NCI-H748 treated with DMSO at 0.1 percent for 48 hours (cell line): ENCODE measurements at regions not wholly inside any gene's neighbourhood (a gene's known extent, or its start where the extent isn't known, plus 50 kb on each side); places are given as distances from the start of the nearest gene placed in this dataset.

Source experiments
- DNase-seq: peaks from one replicate; lab custom pipeline; 2025; lab: John Stamatoyannopoulos, UW

DNA sequence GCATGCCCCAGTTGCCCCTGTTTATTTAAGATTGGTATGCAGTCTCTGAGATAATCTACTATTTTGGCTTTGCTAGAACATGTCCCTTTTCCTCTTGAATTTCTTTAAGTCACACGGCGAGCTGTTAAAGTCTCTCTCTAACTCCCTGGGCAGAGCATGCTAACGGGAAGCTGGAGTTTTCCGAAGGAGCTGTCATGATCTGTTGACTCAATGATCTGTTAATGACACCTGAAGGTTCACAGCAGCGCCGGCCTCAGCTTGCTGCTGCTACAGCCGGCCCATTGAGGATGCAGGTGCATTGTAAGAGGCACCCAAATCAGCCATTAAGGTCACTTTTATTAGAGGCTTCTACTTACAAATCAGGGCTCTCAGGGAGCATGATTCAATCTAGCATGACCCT is 1203.4 kb downstream of the MAT2B start:
- no peak for DNase-seq

- no peak for DNase-seq
Observed at GRCh38 chr5:164713682-164714081, 1208.3 kb downstream of the MAT2B start.

- no peak for DNase-seq
Observed at GRCh38 chr5:164721116-164721515, 1215.7 kb downstream of the MAT2B start.

DNA sequence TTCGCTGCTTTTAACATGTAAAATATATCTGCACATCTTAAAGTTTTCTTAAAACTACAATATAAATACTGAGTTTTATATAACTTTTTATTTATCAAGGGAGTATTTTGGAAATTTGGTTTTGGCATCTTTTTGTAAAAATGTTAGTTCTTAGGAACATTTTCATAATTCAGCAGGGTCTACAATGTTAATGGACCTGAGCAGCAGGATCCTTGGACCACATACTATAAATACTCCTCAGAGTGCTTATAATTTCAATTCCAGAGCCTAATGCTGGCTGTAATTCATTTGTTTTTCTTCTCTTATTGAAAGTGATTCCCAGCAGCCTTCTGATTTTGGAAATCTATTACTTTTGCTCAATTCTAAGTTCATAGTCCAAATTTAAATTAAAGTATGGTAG is 1216.2 kb downstream of the MAT2B start:
- DNase-seq = no peak

GRCh38 chr5:164722702-164723101 is 1217.3 kb downstream of the MAT2B start:
- DNase-seq = no peak

DNA sequence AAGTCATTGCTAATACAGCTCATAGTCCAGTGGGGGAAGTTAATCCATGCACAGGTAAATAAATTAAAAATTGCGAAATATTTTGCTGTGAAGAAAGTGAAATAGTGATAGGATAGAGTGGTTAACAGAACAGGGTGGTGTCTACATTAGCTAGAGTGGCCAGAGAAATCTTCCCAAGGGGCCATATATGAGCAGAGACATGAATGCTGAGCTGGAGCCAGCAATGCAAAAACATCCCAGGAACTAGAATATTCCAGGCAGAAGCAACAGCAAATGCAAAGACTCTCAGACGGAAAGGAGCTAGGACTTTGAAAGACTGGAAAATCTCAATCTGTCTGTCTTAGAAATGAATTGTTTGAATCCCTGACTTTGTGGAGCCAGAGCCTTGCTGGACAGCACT is 1221.6 kb downstream of the MAT2B start:
- no peak for DNase-seq

DNA sequence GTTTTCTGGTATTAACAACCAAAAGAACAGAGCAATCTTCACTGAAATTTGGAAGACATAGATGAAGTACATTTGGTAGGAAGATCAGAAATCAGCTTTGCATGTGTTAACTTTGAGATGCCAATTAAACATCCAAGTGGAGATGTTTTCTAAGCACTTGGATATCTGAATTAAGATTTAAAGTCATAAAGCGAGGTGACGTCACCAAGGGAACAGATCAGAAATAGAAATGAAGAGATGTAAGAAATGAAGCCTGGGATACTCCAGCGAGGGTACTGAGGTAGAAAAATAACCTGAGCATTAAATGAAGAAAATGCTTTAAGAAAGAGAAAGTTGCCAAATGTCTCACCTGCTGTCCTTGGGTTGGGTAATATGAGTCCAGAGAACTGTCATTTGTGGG is 1223.3 kb downstream of the MAT2B start:
- DNase-seq = no peak

GRCh38 chr5:164735334-164735733 is 1229.9 kb downstream of the MAT2B start:
- DNase-seq = no peak

DNA sequence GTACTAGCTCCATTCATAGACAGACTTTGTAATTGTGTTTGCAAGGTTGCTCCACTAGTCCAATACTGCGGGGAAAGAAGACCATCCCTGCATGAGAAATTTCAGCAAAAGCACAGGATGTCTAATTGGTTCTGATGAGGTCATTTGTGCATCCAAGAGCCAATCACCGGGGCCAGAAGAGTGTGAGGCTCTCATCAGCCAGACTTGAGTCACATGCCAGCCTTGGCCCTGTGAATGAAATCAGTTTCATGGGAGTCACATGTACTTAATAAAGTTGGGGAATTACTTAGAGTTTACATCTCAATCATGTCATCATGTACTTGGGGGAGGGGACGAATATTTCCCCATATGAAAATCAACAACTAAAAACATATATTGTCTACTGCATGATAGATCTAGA is 1236.0 kb downstream of the MAT2B start:
- DNase-seq = no peak

GRCh38 chr5:164742025-164742424 is 1236.6 kb downstream of the MAT2B start:
- DNase-seq = no peak

DNA sequence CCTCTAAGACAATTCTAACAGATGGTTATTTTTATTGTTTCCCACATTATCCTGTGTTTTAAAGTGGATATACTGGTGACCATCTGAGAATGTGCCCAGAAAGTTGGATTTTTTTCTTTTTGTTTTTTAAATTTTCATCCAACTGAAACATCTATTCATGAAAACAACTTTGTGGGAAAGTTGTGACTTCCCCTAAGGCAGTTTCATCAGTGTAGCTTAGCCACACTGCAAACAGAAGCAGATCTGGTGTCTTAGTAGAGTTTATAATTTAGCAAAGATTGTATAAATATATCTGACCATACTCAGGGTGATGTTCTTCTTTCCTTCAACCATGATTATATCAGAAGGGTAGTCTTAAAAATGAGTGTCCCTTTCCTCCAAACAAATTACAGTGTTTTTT is 1241.3 kb downstream of the MAT2B start:
- DNase-seq = no peak

DNA sequence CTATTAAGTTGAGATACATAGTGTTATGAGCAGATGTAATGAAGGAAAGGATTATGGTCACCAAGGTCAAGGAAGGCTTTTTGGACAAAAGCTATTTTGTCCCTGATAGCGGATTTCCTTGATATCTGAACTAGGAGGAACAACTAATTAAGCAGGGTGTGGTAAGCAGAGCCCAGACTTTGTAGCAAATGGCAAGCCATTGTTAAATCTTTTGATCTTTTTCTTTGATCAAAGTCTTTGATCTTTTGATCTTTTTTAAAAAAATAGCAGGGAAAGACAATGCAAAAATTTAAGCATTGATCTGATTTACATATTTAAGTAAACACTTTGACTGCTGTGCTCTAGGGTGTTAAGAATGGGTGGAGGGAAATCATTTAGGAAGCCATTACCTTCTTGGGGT is 1242.0 kb downstream of the MAT2B start:
- no peak for DNase-seq

DNA sequence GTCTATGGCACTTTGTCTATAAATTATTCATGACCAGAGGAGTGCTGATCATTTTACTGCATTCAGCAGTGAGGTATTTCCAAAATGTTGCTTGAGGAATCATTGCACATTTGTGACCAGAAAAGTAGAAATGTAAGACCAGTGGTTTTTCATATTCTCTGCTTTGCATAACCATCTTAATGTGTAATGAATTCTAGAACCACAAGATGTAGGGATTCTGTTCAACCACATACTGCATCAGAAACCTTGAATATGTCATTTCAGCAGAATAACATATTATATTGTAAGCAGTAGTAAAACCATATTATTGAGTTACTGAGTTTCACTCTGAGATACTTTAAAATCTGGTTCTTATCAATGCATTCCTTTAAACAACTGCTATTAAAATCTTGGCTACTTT is 1243.4 kb downstream of the MAT2B start:
- DNase-seq = no peak

GRCh38 chr5:164753434-164753833 is 1248.0 kb downstream of the MAT2B start:
- DNase-seq = no peak

DNA sequence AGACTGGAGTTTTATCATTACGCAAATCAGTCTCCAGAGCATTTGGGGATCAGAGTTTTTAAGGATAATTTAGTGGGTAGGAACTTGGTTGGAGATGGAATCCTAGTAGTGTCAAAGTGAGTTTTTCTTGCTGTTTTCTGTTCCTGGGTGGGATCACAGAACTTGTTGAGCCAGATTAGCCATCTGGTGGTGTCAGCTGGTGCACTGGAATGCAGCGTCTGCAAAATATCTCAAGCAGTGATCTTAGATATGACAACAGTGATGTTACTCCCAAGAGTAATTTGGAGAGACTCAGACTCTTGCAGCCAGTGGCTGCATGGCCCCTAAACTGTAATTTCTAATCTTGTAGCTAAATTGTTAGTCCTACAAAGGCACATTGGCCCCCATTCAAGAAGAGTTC is 1257.8 kb downstream of the MAT2B start:
- no peak for DNase-seq

DNA sequence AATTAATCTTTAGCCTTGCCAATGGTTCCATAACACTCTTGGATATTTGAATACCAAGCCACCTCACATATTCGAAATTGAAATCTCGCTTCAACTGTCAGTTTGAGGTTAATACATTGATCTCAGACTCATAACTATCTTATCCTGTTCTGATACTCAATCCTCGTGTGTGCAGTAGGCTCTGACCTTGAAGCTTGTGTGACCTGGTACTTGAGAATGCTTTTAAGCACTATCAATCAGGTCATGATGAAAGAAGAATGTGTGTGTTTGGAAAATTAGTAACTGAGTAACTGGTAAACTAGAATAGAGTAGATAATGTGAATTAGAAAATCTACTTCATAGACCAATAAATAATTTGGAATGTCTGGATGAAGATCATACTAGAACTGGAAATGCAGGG is 1266.7 kb downstream of the MAT2B start:
- DNase-seq = no peak

- no peak for DNase-seq
Observed at GRCh38 chr5:164784230-164784629, 1278.8 kb downstream of the MAT2B start.

GRCh38 chr5:164798110-164798509 is 1292.7 kb downstream of the MAT2B start:
- no peak for DNase-seq

GRCh38 chr5:164799391-164799790 is 1294.0 kb downstream of the MAT2B start:
- DNase-seq = no peak

DNA sequence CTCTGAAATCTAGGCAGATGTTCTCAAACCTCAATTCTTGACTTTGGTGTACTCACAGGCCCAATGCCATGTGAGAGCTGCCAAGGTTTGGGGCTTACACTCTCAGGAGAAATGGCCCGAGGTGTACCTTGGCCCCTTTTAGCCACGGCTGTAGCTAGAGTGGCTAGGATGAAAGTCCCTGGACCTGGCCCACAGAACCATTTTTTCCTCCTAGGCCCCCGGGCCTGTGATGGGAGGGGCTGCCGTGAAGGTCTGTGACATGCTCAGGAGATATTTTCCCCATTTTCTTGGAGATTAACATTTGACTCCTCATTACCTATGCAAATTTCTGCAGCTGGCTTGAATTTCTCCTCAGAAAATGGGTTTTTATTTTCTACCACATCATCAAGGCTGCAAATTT is 1296.5 kb downstream of the MAT2B start:
- no peak for DNase-seq

DNA sequence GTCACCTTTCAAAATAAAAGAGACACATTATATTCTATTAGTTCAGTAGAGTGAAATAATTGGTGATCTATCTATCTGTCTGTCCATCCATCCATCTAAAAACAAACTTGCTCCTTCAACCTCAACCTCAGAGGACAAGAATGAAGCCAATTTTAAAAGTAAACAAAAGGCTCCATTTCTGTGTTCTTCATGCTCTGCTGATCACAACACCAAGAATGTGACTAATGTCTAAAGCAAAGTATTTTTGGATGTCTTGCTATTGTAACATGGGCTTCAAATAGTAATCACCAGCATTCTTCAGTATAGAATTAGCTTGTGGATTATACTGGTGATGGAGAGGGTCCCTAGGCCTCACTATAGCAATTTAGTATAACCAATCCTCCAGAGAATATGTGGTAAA is 1304.4 kb downstream of the MAT2B start:
- no peak for DNase-seq

DNA sequence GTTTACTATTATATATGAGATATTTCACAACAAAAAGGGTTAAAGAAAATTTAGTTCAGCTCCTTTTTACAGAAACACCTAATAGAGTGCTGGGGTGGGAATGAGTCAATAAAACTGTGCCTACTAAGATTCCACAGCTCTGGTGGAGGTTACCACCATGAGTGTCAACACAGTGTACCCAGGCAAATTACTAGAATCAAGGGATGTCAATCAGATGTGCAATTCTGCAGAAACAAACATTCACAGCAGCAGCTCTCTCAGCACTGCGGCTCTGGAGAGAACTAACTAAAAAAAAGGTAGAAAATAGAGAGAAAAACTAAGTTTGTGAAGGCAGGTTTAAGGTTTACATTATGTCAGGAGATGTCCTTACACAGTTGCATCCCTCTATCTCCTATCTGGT is 1313.0 kb downstream of the MAT2B start:
- no peak for DNase-seq

GRCh38 chr5:164824671-164825070 is 1319.3 kb downstream of the MAT2B start:
- DNase-seq = no peak

DNA sequence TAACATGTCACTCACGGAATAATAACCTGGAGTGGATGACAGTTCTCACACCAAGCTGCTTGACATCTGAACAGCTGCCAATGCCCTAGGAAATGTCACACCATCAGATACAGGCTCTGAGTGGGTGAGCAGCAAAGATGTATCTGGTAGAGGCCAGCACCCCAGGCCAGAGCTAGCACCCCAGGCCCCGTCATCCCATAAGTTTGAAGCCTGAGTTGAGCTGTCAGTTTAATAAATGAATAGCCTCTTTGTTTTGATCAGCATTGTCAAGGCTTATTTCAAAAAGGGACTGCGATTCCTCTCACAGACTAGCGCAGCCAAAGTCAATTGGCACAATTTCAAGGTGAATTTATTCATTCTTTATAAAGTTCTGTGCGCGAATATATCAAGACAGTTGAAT is 1327.1 kb downstream of the MAT2B start:
- DNase-seq = no peak

- DNase-seq = no peak
Observed at GRCh38 chr5:164844348-164844747, 1338.9 kb downstream of the MAT2B start.
